Glutamatergic neuron (in vitro differentiated cells): ENCODE measurements at regions not wholly inside any gene's neighbourhood (a gene's known extent, or its start where the extent isn't known, plus 50 kb on each side); places are given as distances from the start of the nearest gene placed in this dataset.
"Not testable (repeated sequence)": the region's sequence is repeated elsewhere in the genome, so short reads cannot be mapped to it uniquely, and the experiment has no call there.

ENCODE experiments used
- DNase-seq: peaks from one replicate; pipeline ENCODE4 v3.0.0; 2022
- H3K27ac Mint-ChIP-seq: one replicate; pipeline ENCODE4 v1.8.0; 2020; ENCODE audit warnings: mild to moderate bottlenecking, mixed read lengths, inconsistent platforms; ENCODE audit not compliant: unreplicated experiment
- H3K27me3 Mint-ChIP-seq: one replicate; pipeline ENCODE4 v1.8.0; 2020; ENCODE audit warnings: mild to moderate bottlenecking, moderate library complexity, mixed read lengths, inconsistent platforms; ENCODE audit not compliant: unreplicated experiment
- H3K36me3 Mint-ChIP-seq: one replicate; pipeline ENCODE4 v1.8.0; 2020; ENCODE audit warnings: mild to moderate bottlenecking, mixed read lengths, inconsistent platforms; ENCODE audit not compliant: unreplicated experiment
- H3K4me1 Mint-ChIP-seq: one replicate; pipeline ENCODE4 v1.8.0; 2020; ENCODE audit warnings: mild to moderate bottlenecking, low read depth, mixed read lengths, inconsistent platforms; ENCODE audit not compliant: unreplicated experiment
- H3K4me3 Mint-ChIP-seq: one replicate; pipeline ENCODE4 v1.8.0; 2020; ENCODE audit warnings: mild to moderate bottlenecking, mixed read lengths, inconsistent platforms; ENCODE audit not compliant: unreplicated experiment
- H3K9me3 Mint-ChIP-seq: one replicate; pipeline ENCODE4 v1.8.0; 2020; ENCODE audit warnings: mild to moderate bottlenecking, moderate library complexity, mixed read lengths, inconsistent platforms; ENCODE audit not compliant: unreplicated experiment
- CTCF ChIP-seq: fragments of 200-600 bp; sonication (generic); IDR thresholded peaks from one replicate; pipeline ENCODE4 v1.5.0; 2021; ENCODE audit not compliant: partially characterized antibody, unreplicated experiment

- DNase-seq: no peak
- H3K9me3 Mint-ChIP-seq: peaks cover 2% of the 10 kb centered on the region
- peaks cover 7% of the 10 kb centered on the region for H3K36me3 Mint-ChIP-seq
- no peak overlapping the region for H3K4me3 Mint-ChIP-seq
- H3K4me1 Mint-ChIP-seq: no peaks in the 10 kb centered on the region
- no peak for TF ChIP-seq CTCF
- H3K27ac Mint-ChIP-seq: no peak overlapping the region
- peaks cover 3% of the 10 kb centered on the region for H3K27me3 Mint-ChIP-seq
Observed at GRCh38 chr4:12036450-12036849, 607.8 kb upstream of the HS3ST1 start.

GRCh38 chr4:12028258-12028657 is 599.6 kb upstream of the HS3ST1 start:
- Mint-ChIP-seq H3K27me3 (no peaks in the 10 kb centered on the region), H3K36me3 (no peaks in the 10 kb centered on the region), H3K4me3 (no peak overlapping the region), H3K9me3 (peaks cover 2% of the 10 kb centered on the region), H3K4me1 (no peaks in the 10 kb centered on the region), H3K27ac (no peak overlapping the region)
- no peak for TF ChIP-seq CTCF
- no peak for DNase-seq

GRCh38 chr4:12022409-12022808 is 593.7 kb upstream of the HS3ST1 start:
- DNase-seq: no peak
- TF ChIP-seq CTCF: no peak
- H3K9me3 Mint-ChIP-seq: no peaks in the 10 kb centered on the region
- no peak overlapping the region for H3K4me3 Mint-ChIP-seq
- no peak overlapping the region for H3K27ac Mint-ChIP-seq
- no peaks in the 10 kb centered on the region for H3K27me3 Mint-ChIP-seq
- H3K36me3 Mint-ChIP-seq: no peaks in the 10 kb centered on the region
- H3K4me1 Mint-ChIP-seq: no peaks in the 10 kb centered on the region

- peaks cover 6% of the 10 kb centered on the region for H3K36me3 Mint-ChIP-seq
- no peak for TF ChIP-seq CTCF
- no peak for DNase-seq
- no peaks in the 10 kb centered on the region for H3K27me3 Mint-ChIP-seq
- H3K27ac Mint-ChIP-seq: no peak overlapping the region
- no peak overlapping the region for H3K4me3 Mint-ChIP-seq
- H3K4me1 Mint-ChIP-seq: no peaks in the 10 kb centered on the region
- peaks cover 2% of the 10 kb centered on the region for H3K9me3 Mint-ChIP-seq
Observed at GRCh38 chr4:12016729-12017128, 588.0 kb upstream of the HS3ST1 start.

- Mint-ChIP-seq H3K9me3 (peaks cover 2% of the 10 kb centered on the region), H3K4me3 (no peak overlapping the region), H3K36me3 (no peaks in the 10 kb centered on the region), H3K27me3 (peaks cover 2% of the 10 kb centered on the region), H3K4me1 (no peaks in the 10 kb centered on the region), H3K27ac (no peak overlapping the region)
- no peak for TF ChIP-seq CTCF
- DNase-seq: no peak
Observed at GRCh38 chr4:12005471-12005870, 576.8 kb upstream of the HS3ST1 start.

- H3K9me3 Mint-ChIP-seq, H3K27ac Mint-ChIP-seq, H3K27me3 Mint-ChIP-seq, DNase-seq, H3K4me3 Mint-ChIP-seq, H3K4me1 Mint-ChIP-seq: not testable (repeated sequence)
- H3K36me3 Mint-ChIP-seq: peaks cover 18% of the 10 kb centered on the region
Observed at GRCh38 chr4:11996581-11996980, 567.9 kb upstream of the HS3ST1 start.
